Endothelial cell (in vitro differentiated cells): ENCODE measurements at regions not wholly inside any gene's neighbourhood (a gene's known extent, or its start where the extent isn't known, plus 50 kb on each side); places are given as distances from the start of the nearest gene placed in this dataset.

ENCODE experiments used
- DNase-seq: peaks from one replicate; pipeline ENCODE4 v3.0.0; 2021; ENCODE audit warnings: low spot score
- H3K27ac Mint-ChIP-seq: one replicate; pipeline ENCODE4 v1.8.0; 2021; ENCODE audit warnings: mixed read lengths, inconsistent platforms; ENCODE audit not compliant: unreplicated experiment
- H3K27me3 Mint-ChIP-seq: one replicate; pipeline ENCODE4 v1.8.0; 2021; ENCODE audit warnings: mild to moderate bottlenecking, moderate library complexity, mixed read lengths, inconsistent platforms; ENCODE audit not compliant: unreplicated experiment
- H3K36me3 Mint-ChIP-seq: one replicate; pipeline ENCODE4 v1.8.0; 2021; ENCODE audit warnings: mild to moderate bottlenecking, low read depth, mixed read lengths, inconsistent platforms; ENCODE audit not compliant: unreplicated experiment
- H3K4me1 Mint-ChIP-seq: one replicate; pipeline ENCODE4 v1.8.0; 2021; ENCODE audit warnings: mild to moderate bottlenecking, mixed read lengths, inconsistent platforms; ENCODE audit not compliant: unreplicated experiment
- H3K4me3 Mint-ChIP-seq: one replicate; pipeline ENCODE4 v1.8.0; 2021; ENCODE audit warnings: mild to moderate bottlenecking, mixed read lengths, inconsistent platforms; ENCODE audit not compliant: unreplicated experiment
- H3K9me3 Mint-ChIP-seq: one replicate; pipeline ENCODE4 v1.8.0; 2021; ENCODE audit warnings: mixed read lengths, inconsistent platforms; ENCODE audit not compliant: unreplicated experiment
- TF ChIP-seq, protein P1 (sequence below): fragments of 200-600 bp; sonication (generic); IDR thresholded peaks from one replicate; pipeline ENCODE4 v1.5.0; 2021; ENCODE audit warnings: antibody characterized with exemption; ENCODE audit not compliant: unreplicated experiment

DNA sequence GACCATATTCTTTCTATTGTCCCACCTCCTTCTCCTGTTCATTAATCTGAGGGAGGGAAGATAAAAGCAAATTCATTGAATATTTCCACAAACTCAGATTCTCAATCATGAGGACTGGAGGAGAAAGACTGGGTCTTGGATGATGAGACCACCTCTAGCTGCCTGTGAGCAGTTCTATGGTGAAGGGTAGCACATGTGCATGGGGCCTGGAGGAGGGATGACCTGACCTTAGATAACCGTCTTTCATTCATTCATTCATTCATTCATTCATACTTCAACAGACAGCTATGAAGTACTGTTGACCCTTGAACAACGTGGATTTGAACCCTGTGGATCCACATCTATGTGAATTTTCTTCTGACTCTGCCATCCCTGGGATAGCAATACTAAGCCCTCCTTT lies 68.4 kb downstream of the MED10 start:
- H3K4me3 Mint-ChIP-seq, result no peak overlapping the region
- H3K27ac Mint-ChIP-seq, result no peak overlapping the region
- TF ChIP-seq, protein P1, sequence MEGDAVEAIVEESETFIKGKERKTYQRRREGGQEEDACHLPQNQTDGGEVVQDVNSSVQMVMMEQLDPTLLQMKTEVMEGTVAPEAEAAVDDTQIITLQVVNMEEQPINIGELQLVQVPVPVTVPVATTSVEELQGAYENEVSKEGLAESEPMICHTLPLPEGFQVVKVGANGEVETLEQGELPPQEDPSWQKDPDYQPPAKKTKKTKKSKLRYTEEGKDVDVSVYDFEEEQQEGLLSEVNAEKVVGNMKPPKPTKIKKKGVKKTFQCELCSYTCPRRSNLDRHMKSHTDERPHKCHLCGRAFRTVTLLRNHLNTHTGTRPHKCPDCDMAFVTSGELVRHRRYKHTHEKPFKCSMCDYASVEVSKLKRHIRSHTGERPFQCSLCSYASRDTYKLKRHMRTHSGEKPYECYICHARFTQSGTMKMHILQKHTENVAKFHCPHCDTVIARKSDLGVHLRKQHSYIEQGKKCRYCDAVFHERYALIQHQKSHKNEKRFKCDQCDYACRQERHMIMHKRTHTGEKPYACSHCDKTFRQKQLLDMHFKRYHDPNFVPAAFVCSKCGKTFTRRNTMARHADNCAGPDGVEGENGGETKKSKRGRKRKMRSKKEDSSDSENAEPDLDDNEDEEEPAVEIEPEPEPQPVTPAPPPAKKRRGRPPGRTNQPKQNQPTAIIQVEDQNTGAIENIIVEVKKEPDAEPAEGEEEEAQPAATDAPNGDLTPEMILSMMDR, result no peak
- no peaks in the 10 kb centered on the region for H3K4me1 Mint-ChIP-seq
- no peak for DNase-seq
- no peaks in the 10 kb centered on the region for H3K36me3 Mint-ChIP-seq
- no peaks in the 10 kb centered on the region for H3K9me3 Mint-ChIP-seq
- peaks cover 1% of the 10 kb centered on the region for H3K27me3 Mint-ChIP-seq

DNA sequence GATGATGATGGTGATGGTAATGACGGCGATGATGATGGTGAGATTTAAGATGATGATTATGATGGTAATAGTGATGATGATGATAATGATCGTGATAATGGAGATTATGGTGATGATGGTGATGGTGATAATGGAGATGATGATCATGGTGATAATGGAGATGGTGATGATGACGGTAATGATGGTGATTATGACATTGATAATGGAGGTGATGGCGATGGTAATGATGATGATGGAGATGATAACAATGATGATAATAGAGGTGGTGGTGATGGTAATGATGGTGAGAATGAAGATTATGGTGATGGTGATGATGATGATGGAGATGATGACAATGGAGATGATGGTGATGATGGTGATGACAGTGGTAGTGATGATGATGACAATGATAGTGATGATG lies 69.7 kb downstream of the MED10 start:
- Mint-ChIP-seq H3K27me3 (peaks cover 1% of the 10 kb centered on the region), H3K4me1 (no peaks in the 10 kb centered on the region), H3K36me3 (no peaks in the 10 kb centered on the region), H3K9me3 (no peaks in the 10 kb centered on the region), H3K4me3 (no peak overlapping the region), H3K27ac (no peak overlapping the region)
- no peak for DNase-seq
- TF ChIP-seq, protein P1, result no peak

- DNase-seq, result no peak
- H3K36me3 Mint-ChIP-seq, result no peaks in the 10 kb centered on the region
- TF ChIP-seq, protein P1, result no peak
- no peak overlapping the region for H3K4me3 Mint-ChIP-seq
- no peaks in the 10 kb centered on the region for H3K4me1 Mint-ChIP-seq
- H3K27me3 Mint-ChIP-seq, result peaks cover 1% of the 10 kb centered on the region
- no peak overlapping the region for H3K27ac Mint-ChIP-seq
- no peaks in the 10 kb centered on the region for H3K9me3 Mint-ChIP-seq
Measured at GRCh38 chr5:6307304-6307703, 71.0 kb downstream of the MED10 start.

GRCh38 chr5:6305853-6306252 lies 72.5 kb downstream of the MED10 start:
- H3K4me1 Mint-ChIP-seq, result no peaks in the 10 kb centered on the region
- no peaks in the 10 kb centered on the region for H3K36me3 Mint-ChIP-seq
- H3K27ac Mint-ChIP-seq, result no peak overlapping the region
- H3K27me3 Mint-ChIP-seq, result peaks cover 3% of the 10 kb centered on the region
- DNase-seq, result no peak
- H3K4me3 Mint-ChIP-seq, result no peak overlapping the region
- TF ChIP-seq, protein P1, result no peak
- no peaks in the 10 kb centered on the region for H3K9me3 Mint-ChIP-seq

GRCh38 chr5:6302684-6303083 lies 75.7 kb downstream of the MED10 start:
- Mint-ChIP-seq H3K36me3 (no peaks in the 10 kb centered on the region), H3K9me3 (no peaks in the 10 kb centered on the region), H3K27me3 (peaks cover 3% of the 10 kb centered on the region), H3K27ac (no peak overlapping the region), H3K4me1 (no peaks in the 10 kb centered on the region), H3K4me3 (no peak overlapping the region)
- DNase-seq, result peak; percentile 20
- TF ChIP-seq, protein P1, result no peak
